Thoracic aorta (tissue), 2 donors: ENCODE measurements at regions not wholly inside any gene's neighbourhood (a gene's known extent, or its start where the extent isn't known, plus 50 kb on each side); places are given as distances from the start of the nearest gene placed in this dataset.

Experiments used
- ATAC-seq: fragments of 150-250 bp; one replicate; pipeline ENCODE4 v1.8.0; 2017; ENCODE audit warnings: low read depth; ENCODE audit not compliant: insufficient number of reproducible peaks, low FRiP score
- DNase-seq: peaks from one replicate; pipeline ENCODE4 v3.0.0-alpha.2; 2020; ENCODE audit warnings: low spot score
- H3K27ac ChIP-seq, 2 donors: fragments of 200-600 bp; sonication (generic); 1 replicate in 1 of 2; 2 replicates in 1 of 2; pipeline ENCODE4 v1.5.1; 2016; ENCODE audit warnings: mild to moderate bottlenecking in 2 of 2, moderate library complexity in 2 of 2
- H3K27me3 ChIP-seq: fragments of 200-600 bp; sonication (generic); replicated peaks from 2 replicates; pipeline ENCODE4 v1.6.0; 2016; ENCODE audit warnings: mild to moderate bottlenecking; ENCODE audit not compliant: insufficient read depth
- H3K36me3 ChIP-seq: fragments of 200-600 bp; sonication (generic); one replicate; pipeline ENCODE4 v1.5.1; 2016
- H3K4me1 ChIP-seq, 2 donors: fragments of 200-600 bp; sonication (generic); 1 replicate in 1 of 2; 2 replicates in 1 of 2; pipeline versions ENCODE4 v1.5.1 to v1.6.0; 2016; ENCODE audit warnings: low read depth in 2 of 2, mild to moderate bottlenecking in 1 of 2; ENCODE audit not compliant: control insufficient read depth in 1 of 2
- H3K4me3 ChIP-seq: fragments of 200-600 bp; sonication (generic); 2 replicates; pipeline ENCODE4 v1.5.1; 2016; ENCODE audit warnings: mild to moderate bottlenecking
- H3K9me3 ChIP-seq: fragments of 200-600 bp; sonication (generic); 2 replicates; pipeline ENCODE4 v1.5.1; 2016
- TF ChIP-seq, protein P1 (sequence below): fragments of 200-600 bp; sonication (generic); IDR thresholded peaks from one replicate; pipeline ENCODE4 v1.5.1; 2019; ENCODE audit warnings: antibody characterized with exemption

DNA sequence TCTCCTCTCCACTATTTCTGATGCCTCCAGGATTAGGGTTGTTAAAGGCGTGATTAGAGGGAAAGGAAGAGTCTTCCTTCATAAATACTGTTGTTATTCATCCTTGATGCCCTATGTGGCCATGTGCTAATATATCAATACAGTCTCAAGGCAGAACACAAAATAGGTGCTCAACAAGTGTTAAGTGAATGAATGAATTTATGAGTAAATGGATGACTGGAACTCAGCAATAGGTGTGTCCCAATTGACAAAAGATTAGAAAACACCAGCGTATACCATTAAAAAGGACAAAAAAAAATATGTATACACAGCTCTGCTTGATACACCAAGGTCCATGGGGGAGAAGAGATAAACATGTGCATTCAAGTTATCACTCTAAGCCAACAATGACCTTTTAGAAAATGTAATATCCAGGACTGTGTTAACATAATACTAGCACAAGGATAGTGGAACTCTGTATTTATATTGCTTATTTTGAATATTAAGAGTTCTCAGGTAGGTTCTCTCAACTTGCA, 171.2 kb upstream of the MYLIP start:
- TF ChIP-seq, protein P1, sequence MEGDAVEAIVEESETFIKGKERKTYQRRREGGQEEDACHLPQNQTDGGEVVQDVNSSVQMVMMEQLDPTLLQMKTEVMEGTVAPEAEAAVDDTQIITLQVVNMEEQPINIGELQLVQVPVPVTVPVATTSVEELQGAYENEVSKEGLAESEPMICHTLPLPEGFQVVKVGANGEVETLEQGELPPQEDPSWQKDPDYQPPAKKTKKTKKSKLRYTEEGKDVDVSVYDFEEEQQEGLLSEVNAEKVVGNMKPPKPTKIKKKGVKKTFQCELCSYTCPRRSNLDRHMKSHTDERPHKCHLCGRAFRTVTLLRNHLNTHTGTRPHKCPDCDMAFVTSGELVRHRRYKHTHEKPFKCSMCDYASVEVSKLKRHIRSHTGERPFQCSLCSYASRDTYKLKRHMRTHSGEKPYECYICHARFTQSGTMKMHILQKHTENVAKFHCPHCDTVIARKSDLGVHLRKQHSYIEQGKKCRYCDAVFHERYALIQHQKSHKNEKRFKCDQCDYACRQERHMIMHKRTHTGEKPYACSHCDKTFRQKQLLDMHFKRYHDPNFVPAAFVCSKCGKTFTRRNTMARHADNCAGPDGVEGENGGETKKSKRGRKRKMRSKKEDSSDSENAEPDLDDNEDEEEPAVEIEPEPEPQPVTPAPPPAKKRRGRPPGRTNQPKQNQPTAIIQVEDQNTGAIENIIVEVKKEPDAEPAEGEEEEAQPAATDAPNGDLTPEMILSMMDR = no peak

DNA sequence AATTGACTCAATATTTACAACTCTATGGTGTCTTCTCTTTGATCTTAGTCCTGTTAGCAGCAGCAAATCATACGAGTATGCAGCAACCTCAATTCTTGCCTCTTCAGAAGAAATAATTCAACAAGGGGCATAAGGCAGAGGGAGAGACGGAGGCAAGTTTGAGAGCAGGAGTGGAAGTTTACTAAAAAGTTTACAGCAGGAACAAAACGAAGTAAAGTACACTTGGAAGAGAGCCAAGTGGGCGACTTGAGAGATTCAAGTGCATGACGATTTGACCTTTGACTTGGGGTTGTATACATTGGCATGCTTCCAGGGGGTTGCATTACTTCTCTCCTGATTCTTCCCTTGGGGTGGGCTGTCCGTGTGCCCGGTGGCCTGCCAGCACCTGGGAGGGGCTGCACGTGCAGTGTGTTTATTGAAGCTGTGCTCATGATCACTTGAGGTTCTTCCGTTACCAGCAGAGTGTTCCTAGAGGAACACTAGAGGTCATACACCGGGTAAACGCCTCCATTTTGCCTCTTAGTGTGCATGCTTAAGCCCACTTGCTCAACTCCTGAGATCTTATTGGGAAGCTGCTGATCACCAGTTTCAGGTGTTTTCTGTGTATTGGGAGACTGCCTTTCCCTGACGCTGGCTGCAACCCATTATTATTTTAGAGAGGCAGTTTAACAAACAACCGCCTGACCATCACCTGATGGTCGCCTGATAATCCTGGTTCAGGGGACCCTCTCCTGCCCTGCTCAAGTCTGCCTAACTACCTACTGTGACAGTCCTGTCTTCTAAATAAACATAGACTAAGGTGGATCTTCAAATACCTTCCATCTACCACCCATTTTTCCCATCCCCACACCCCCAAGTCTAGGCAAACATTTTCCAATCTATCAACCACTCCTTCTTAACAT, 172.4 kb upstream of the MYLIP start:
- DNase-seq (no peak), ATAC-seq (no peak)
- Histone ChIP-seq H3K4me1 (peaks cover 0 to 9% of the 10 kb centered on the region in 2 donors), H3K4me3 (no peak overlapping the region), H3K9me3 (no peaks in the 10 kb centered on the region), H3K27me3 (no peaks in the 10 kb centered on the region), H3K36me3 (no peaks in the 10 kb centered on the region), H3K27ac (no peak overlapping the region)
- TF ChIP-seq, protein P1 = no peak

More for the DNA sequence above, 171.2 kb upstream of the MYLIP start:
- Histone ChIP-seq H3K27ac (no peak overlapping the region), H3K9me3 (no peaks in the 10 kb centered on the region), H3K4me3 (no peak overlapping the region), H3K36me3 (no peaks in the 10 kb centered on the region), H3K4me1 (peaks cover 0 to 9% of the 10 kb centered on the region in 2 donors), H3K27me3 (no peaks in the 10 kb centered on the region)
- DNase-seq (no peak), ATAC-seq (no peak)

DNA sequence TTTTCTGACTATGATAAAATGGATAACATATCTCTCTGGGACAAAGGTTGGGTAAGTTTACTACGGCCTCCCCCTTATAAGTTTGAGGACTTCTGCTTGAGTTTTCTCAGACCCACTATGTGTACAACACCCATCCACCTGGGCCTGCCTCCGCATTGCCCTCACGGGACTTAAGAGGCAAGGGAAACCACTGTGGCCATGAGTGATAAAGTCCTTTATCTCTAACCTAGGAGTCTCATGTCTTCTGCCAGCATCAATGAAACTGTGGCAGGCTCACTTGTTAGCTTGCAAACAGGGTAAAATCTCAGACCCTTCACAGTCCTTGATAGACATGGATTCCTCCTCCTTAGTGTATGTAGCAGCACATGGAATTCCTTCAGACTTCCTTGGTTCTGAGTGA, 173.4 kb upstream of the MYLIP start:
- H3K4me3 ChIP-seq = no peak overlapping the region
- no peaks in the 10 kb centered on the region for H3K27me3 ChIP-seq
- H3K27ac ChIP-seq = no peak overlapping the region
- peaks cover 0 to 9% of the 10 kb centered on the region in 2 donors for H3K4me1 ChIP-seq
- no peaks in the 10 kb centered on the region for H3K9me3 ChIP-seq
- H3K36me3 ChIP-seq = no peaks in the 10 kb centered on the region
- ATAC-seq (no peak), DNase-seq (no peak)
- TF ChIP-seq, protein P1 = no peak

DNA sequence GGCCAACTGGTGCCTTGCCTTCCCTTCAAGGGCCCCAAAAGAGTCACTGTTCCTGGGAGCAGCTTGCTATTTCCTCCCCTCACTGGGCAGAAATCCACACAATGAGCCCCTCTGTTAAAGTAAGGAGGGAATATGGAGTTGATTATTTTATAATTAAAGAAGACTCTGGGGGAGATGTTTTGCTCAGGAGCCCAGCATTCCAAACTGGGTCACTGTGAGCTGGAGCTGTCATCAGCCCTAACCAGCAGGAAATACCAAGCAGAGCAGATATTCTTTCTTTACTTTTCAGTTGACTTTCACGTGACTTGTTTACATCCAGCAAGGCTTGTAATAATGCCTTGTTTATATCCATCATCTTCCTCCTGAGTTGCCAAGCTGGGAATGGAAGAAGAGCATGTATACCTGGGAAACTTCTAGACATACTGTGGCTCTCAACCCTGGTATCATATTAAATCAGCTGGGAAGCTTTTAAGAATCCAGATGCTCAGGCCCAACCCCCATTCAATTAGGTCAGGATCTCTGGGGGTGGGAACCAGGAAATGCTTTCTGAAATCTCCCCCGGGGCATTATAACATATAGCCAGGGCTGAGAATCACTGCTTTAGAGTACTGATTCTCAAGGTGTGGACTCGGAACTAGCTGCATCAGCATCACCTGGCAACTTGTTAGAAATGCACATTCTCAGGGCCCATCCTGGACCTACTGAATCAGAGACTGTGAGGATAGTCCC, 175.6 kb upstream of the MYLIP start:
- Histone ChIP-seq H3K4me1 (peaks cover 0 to 16% of the 10 kb centered on the region in 2 donors), H3K9me3 (no peaks in the 10 kb centered on the region), H3K27ac (no peak overlapping the region), H3K4me3 (no peak overlapping the region), H3K27me3 (no peaks in the 10 kb centered on the region), H3K36me3 (no peaks in the 10 kb centered on the region)
- ATAC-seq (no peak), DNase-seq (no peak)
- TF ChIP-seq, protein P1 = no peak
